Stomach (tissue), 4 donors: ENCODE measurements at regions not wholly inside any gene's neighbourhood (a gene's known extent, or its start where the extent isn't known, plus 50 kb on each side); places are given as distances from the start of the nearest gene placed in this dataset.

Experiments used
- CTCF ChIP-seq, 7 experiments: fragments of 450-650 bp in 4 of 7; fragments of 200-600 bp in 3 of 7; sonication (generic) in 3 of 7; IDR thresholded peaks; one replicate each; pipeline ENCODE4 v1.5.1; 2016 to 2019; ENCODE audit warnings: antibody characterized with exemption in 7 of 7, control low read depth in 2 of 7, mild to moderate bottlenecking in 1 of 7
- EP300 ChIP-seq: sonication (generic); formaldehyde crosslinking; IDR thresholded peaks from one replicate; pipeline ENCODE4 v1.6.1; 2017; ENCODE audit warnings: antibody characterized with exemption
- POLR2A ChIP-seq, 4 donors: fragments of 450-650 bp; IDR thresholded peaks; one replicate each; pipeline ENCODE4 v1.6.1; 2016; ENCODE audit warnings: antibody characterized with exemption in 4 of 4, control low read depth in 2 of 4, mild to moderate bottlenecking in 1 of 4, moderate library complexity in 1 of 4

DNA sequence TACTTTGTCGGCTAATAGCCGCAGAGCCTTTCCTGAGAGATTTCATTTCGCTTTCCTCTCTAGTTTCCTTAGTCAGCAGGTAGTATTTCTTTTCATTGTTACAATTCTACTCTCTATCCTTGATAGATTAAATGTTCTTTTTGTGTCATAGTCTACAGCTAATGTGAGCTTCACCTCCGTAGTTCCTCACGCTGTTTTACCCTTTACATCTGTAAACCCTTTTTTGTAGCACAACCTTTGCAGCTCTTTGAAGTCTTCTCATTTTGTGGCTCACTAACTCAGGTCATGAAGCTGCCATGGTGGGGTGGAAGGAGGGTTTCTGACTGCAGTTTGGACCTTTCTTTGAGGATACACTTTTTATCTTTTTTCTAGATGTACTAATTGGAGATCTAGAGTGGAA is 1008.8 kb upstream of the PABPC4L start:
- no peak for TF ChIP-seq CTCF (IDR thresholded peaks at IDR 0.05)
- TF ChIP-seq POLR2A (IDR thresholded peaks at IDR 0.05) = no peak
- TF ChIP-seq EP300 = no peak
